ENCODE measurements at regions not wholly inside any gene's neighbourhood (a gene's known extent, or its start where the extent isn't known, plus 50 kb on each side); places are given as distances from the start of the nearest gene placed in this dataset.

DNA sequence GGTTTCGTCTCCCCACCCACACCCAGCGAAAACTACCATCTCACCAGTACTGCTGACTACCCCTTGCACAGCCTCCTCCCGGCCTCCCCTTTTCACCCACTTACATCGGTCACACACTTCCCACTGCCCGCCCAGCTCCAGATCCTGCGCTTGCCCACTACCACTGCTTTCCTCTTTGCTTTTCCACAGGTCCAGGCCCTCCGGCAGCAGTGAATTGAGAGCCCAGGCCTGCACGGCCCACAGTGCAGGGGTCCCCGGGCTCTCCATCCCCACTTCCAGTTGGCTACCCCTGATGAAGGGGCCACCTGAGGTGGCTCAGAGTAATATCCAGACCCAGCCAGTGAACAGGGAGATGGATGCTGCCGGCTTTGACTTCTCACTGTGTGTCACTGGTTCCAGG lies 120.2 kb upstream of the FSTL4 start:
- DNase-seq = no peak

DNA sequence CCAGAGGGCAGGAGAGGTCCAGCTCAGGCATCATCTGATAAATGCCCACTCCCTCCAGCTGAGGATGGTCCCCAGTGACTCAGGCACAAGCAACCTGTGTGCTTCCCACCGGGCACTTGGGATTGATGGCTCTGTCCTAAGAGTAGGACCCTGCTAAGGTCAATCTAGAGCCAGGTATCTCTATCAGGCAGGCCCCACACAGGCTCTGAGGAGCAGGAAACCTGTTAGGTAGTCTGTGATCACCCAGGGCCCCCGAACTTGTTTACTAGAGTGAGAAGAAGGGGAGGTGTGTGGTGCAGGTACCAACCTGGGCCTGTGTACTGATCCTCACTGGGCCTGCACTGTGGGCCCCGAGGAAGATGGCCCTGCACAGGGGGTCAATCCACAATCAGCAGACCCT lies 119.6 kb upstream of the FSTL4 start:
- no peak for DNase-seq

DNA sequence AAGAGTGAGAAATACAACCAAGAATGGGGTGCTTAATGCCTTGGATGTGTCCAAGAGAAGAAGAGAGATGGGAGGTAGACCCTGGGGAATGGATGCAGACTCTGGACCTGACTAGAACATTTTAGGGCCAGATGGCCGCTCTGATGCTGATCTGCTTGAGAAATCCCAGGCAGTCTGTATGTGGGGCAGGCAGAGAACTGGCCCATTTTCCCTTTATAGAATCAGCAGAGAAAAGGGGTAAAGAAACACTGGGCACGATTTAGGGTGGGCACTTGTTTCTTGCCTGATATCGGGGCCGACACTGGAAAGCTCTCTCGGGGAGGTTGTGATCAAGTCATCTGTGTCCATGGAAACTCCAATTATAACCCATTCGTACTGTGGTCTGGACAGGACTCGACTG lies 118.5 kb upstream of the FSTL4 start:
- no peak for DNase-seq

DNA sequence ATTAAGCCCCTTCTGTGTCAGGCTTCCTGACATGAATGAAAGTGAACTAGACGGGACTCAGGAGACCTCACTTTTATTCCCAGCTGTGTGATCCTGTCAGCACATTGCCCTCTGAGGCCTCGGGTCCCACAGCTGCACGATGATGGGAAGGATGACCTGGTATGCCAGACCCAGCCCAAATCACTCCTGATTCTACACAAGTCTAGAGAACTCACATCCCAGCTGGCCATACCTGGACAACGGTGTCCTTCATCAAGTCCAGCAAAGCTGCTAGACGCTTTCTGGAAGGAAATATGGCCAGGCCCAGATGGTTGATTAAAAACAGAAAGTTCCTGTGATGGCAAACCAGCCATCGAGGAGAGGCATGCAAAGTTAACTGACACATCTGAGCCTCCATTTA lies 118.0 kb upstream of the FSTL4 start:
- DNase-seq = no peak

DNA sequence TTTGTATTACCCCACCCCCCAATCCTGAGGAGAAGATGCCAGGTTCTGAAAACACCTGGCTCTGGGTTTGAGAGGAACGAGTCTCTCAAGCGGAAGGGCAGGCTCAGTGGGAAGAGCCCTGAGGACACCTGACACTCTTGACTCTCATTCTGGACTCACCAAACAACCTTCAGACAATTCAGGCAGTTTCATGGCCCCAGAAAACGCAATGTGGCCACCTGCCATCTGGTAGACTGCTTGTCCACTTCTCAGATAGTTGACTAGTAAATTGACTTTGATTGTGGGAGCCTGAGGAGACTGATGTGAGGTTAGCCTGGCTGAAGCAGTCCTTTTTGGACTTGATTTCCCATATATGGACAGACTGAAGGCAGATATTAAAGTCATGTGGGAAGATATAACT lies 117.5 kb upstream of the FSTL4 start:
- DNase-seq = no peak

DNA sequence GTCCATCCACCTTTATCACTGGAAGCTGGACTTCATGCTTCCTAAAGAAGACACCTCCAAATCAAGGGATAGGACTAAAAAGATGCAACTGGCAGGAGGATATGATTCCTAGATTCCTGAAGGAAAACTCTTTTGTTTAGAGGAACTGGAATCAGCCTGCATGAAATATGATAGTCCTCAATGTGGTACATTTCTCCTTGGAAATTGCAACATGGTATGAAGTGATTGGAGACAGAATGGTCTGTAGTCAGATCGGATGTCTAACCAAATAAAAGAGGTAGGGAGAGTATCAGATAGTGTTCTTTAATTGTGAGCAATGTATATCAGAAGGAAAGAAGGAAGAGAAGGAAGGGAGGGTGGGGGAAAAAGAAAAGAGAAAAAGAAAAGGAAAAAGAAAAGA lies 116.1 kb upstream of the FSTL4 start:
- DNase-seq = no peak

DNA sequence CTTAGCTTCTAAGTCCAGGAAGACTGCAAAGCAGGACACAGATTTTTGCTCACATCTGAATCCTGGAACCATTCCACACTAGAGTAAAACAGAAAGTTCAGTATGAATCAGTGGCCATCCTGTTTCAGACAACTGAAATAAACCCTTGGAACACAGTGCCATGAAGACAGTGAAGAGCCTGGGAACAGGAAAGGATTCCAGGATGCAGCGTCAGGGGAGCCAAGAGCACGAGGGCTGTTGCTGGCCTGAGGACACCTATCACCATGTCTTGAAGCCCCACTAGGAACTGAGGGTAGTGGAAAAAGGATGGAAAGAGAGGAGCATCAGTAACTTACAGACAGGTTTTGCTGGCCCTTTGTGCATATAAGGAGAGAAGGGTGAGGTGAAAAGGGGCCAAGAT lies 115.3 kb upstream of the FSTL4 start:
- DNase-seq = no peak

DNA sequence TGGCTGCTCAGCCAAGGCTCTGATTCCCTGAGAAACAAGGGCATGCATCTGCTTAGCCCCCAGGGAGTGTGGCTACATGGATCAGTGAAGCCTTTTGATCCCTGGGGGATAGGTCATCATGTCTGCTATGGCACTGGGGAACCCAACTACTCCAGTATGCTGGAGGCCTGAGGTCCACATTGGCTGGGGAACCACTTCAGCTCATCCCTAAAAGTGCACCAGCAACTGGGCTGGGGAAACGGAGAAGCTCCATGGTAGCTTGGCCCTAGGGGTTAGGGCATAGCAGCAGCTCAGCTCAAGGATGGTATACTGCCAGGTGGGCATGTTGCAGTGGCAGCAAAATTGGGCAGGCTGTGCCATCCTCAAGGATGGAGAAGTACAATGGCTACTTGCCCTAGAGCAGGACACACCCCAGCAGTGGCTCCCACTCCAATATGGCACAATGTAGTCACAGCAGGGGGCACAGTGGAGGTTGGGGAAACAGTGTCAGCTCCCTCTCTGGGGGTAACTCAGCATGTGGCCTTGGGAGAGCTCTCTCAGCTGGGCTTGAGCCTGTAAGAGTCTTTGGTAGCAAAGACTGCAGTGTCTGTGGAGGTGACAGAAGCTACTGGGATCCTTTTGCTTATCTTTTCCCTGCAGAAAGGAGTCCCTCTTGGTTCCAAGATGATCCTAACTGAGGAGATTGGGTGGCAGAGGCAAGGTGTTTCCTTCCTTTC lies 111.5 kb upstream of the FSTL4 start:
- no peak for DNase-seq

DNA sequence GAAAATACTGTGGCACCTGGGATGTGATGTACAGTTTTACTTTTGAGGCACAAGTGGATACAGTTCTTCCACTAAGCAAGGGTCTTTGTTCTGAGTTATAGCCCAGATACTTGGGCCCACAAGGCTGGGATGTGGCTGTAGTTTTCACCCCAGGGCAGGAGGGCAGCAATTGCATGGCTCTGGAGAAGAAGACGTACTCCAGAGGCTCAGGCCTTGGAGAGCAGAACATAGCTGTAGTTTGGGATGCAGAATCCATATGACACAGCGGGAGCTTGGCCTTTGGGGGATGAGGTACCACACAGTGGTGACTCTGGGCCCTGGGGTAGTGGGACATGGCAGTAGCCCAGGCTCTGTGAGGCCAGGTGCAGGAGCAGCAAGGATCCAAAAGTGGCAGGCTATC lies 110.8 kb upstream of the FSTL4 start:
- no peak for DNase-seq

DNA sequence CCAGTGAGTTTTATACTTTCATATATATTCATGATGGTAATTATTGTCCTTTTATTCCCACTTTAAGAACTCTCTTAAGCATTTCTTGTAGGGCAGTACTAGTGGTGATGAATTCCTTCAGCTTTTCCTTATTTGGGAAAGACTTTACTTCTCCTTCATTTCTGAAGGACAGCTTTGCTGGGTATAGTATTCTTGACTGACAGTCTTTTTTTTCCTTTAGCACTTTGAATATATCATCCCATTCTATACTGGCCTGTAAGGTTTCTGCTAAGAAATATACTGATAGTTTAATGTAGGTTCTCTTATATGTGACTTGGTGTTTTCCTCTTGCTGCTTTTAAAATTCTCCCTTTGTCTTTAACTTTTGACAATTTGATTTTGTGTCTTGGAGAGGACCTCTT lies 109.0 kb upstream of the FSTL4 start:
- no peak for DNase-seq

DNA sequence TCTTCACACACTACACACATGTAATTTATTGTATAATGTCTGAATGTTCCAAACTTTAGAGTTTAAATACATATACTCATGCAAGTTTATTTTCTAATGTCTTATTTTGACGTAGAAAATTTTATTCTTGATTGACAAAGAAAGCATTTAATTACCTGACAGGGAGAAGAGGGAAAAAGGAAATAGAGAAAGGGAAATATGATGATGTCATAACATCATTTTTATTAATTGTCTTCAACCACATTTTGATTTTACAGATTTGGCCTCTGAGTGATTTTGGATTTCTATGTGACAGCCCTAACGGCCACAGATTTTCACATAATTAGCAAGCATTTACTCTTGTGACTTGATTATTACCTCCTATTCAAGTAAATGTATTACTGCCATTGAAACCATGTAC lies 106.1 kb upstream of the FSTL4 start:
- no peak for DNase-seq

DNA sequence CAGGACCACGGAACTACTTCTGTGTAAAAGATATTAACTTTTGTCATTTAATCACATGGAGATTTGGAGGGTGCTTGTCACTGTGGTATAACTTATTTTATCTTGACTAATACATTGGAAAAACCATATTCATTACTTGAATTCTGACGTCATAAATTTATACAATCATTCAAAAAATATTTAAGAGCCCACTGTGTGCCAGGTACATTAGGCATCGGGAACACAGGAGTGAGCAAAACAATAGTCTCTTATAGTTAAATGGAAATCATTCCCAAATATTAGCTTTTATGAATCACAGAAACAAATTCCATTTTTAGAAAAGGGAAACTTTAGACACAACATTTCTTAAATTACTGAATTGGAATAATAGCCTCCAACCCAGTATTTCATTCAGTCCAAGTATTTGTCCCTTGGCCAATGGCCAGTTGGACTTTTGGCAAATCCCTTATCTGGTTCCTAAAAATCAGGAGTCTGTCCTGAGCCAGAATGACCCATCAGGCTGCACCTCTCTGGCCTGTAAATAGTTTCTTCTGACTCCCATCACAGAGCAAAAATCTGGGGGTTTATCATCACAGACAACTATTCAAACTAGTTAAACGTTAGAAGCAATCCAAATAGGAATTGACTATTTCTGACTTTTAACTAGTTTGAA lies 104.3 kb upstream of the FSTL4 start:
- DNase-seq = no peak

DNA sequence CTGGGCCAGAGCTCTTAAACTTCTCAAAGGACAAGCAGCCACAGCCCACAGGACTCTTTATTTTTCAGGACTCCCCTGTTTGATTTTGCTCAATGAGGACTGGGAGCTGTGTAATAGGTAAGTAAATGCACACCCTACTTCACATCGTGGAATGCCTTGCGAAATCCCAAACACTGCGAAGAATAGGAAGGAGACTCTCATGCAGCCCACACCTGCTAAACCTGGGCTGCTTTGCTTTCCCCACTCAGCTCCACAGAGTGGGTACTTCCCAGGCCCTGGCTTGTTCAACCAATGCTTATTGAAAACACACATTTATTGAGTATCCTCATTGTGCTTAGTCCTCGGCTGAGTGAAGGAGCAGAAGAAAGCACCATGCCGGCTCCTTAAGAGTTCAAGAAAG lies 103.3 kb upstream of the FSTL4 start:
- DNase-seq = no peak

DNA sequence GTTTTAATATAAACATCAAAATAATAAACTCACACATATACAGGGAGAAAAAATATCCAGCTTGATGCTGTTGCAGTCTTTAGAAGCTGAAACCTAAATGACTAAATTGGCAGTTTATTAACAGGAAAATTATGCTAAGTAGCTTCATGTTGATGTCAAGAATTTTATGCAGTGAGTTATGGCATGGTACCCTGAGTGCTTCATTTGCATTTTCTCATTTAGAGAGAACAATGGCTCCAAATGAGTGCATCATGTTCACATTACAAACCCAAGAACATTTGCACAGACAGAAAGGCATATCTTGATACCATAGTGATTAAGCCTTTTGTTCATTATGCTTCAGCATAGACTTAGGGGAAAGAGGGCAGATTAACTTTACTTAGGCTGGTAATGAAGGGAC lies 102.9 kb upstream of the FSTL4 start:
- DNase-seq = no peak

DNA sequence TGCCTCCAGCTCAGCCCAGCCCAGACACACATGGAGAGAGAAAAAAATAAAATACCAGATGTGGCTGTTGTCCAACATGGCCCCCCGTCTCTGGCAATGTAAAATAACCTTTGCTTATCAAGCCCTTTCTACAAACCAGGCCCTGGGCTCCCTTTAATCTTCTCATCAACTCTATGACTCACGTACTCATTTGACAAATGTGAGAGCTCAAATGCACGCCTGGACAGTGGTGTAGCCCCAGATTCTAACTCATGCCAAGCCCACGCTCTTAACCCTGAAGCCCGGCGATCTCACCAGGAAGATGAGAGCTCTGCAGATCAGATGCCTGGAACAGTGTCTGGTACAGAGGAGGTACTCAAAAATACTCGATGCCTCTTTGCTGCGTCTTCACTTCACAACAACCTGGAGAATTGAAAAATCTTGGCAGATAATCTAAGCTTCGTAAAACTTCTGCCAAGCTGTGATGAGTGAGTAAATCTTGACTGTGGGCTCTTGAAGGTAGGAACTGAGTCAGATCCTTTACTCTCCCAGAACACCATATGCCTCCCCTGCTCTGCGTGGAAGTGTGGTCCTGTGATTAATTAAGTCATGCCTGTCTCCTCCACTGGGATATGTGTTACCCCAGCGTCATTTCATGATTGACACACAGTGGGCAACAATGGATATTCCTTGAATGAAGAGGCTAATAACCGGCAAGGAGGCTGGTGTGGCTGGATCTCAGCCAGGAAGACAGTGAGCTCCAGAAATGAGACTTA lies 102.0 kb upstream of the FSTL4 start:
- no peak for DNase-seq

DNA sequence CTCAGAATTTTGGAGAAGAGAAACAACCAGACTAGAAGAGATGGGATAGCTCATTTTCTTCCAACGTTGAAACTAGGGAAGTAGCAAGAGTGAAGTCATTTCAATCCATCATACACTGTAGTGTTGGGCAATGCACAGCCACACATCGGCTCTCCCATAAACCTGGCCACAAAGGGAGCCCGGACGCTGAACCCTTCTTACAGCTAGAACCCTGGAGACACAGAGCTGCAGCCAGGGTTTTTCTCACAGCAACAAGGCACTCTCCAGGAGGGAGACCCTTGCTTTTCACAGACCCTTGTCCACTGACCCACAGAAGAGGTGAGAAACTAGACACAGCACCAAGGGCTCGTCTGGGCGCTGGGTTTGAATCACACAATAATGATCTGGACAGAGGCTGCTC lies 101.4 kb upstream of the FSTL4 start:
- no peak for DNase-seq

DNA sequence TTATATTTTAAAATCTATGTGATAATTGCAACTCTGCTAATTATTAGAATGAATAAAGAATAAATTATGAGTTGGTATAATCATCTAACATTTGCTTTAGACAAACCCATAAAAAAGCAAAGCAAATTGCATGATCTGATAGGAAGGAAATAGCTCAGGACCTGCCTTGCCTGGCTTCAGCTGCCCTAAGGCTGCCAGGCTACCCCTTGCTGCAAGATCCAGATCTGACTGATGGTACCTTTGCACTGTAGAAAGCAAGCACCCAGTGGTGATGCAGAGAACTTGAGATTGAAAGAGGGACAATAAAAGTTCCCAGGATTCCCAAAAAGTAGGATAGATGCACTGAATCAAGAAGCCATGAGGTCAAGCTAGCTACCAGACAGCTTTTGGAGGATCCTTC lies 100.9 kb upstream of the FSTL4 start:
- no peak for DNase-seq

DNA sequence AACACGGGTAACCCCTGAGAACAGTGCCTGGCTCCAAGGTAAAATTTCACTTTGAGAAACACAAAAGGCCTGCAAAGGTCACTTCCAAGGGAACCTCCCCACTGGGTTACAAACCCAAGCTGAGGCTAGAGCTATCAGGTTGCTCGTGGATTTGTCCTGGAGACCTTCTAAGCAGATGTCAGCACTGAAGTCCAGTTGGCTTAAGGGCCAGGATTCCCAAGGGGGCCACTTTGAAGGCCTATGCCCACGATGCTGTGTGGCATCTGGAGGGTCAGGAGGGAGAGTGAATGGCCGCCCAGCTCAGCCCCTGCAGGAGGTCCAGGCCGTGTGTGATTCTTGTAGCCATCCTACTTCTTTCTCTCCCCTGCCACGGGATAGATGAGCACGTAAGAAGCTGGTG lies 100.2 kb upstream of the FSTL4 start:
- no peak for DNase-seq

DNA sequence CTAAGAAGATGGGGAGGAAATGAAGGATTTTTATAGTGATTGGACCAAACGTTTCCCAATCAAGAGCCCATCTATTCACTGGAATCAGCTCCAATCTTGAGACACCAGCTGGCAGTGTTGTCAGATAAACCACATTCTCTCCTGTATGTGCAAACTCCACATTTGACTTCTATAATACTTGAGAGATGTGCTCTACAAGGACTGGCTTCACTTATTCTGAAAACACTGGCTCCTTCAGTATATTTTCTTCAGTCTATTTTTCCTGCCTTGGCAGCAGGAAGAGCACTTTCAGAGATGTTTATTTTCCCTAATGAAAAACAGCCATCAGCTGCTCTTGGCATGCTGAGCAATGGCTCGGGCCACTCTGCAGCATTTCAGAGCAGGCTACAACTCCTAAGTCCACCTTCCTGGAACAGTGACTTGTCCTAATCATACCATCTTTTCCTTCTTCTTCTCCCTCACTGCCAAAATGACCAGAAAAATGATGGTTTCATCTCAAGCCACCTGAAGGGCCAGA lies 96.9 kb upstream of the FSTL4 start:
- no peak for DNase-seq

DNA sequence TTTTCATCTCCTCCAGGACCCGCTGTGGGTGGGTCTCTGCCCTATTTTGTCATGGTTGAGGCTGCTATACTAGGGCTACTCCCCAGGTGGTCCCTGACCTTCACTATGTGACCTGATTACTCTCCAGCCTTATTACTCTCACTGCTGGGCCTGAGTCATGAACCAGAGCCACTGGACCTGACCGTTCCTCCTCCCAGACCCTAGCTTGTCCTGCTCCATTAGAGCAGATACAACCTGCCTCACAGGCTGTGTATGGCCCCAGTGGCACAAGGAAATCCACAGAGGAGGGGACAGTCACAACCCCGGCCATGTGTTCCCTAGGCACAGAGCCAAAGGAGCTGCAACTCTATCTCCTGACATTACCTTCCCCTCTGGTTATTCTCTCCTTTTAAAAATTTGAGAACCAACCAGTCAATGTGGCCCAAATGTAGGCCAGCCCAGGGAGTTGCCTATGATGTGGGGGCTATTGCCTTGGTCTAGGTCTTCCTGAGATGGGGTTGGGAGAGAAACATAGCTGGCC lies 96.0 kb upstream of the FSTL4 start:
- DNase-seq = no peak

DNA sequence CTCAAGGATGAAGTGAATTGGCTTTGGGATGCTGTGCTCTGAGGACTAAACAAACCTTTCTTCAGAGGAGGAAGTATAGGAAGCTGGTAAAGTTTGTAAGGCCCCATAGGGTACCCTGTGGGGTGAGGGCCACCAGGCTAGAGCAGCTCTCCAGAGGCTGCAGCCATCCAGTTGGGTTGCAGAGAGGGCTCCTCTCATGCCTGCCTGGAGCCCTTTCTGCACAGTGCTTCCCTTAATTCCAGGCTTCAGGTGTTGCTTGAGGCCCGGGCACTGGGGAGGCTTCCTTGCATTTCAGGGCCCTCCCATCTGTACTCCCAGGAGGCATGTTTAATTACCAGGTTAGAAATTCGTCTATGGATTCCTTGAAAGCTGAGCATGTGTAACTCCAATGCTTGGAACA lies 95.3 kb upstream of the FSTL4 start:
- no peak for DNase-seq

DNA sequence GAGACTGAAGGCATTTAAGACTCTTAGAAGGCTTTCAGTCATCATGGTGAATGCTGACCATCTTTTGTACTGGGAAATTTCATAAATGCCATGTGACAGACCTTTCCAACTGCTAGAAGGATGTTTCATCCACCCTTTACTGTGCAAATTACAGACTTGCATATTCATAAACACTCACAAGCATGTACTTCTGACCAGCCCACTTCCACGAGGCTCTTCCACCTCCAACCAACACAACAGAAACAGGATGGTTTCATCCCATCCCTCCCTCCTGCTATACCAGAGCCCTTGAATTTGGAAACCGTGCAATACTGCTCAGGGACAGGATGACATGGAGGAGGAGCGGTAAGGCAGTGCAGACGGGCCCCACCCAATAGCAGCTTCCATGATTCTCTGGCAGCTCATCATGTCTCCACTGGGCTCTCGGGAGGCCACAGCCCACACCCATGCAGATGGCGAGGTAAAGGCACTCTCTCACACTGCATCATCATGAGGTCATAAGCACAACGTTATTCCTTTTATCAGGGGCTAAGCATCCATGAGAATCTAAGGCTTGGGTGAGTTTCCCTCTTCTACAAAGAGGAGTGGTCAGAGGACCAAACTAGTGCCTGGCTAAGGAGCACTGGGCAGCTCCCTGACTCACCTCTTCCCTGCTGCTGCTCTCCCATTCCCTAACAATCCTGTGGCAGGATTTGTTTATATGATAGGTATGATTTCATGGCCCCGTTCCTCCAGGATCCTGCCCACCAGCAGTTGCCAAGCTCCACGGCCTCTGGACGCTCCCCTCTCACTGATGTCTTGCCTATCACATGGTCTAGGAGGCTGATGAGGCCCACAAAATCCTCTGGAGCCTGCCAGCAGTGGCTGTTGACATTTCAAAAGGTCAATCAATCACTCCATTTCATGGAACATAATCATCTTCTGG lies 94.4 kb upstream of the FSTL4 start:
- no peak for DNase-seq

DNA sequence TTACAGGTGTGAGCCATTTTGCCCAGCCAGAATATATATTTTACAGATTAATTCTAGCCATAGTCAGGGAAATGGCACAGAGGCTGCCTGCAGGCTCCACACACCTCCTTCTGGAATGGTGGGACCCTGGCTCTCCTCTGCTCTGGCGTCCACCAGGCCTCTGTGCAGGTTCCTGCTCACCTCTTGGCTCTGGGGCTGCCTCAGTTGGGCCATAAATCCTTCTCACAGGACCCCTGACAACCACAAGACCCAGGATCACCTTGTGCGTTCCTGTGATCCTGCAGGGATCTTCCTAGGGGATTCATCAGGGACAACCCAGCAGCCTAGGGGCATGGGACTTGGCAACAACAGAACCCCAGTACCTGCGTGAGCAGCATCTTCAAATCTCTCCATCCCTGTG lies 93.0 kb upstream of the FSTL4 start:
- no peak for DNase-seq

Measured in CD4-positive, alpha-beta T cell treated with Interleukin-17A for 1 hour (primary cell).